Hematopoietic multipotent progenitor cell treated with erythropoietin and hydrocortisone succinate and interleukin-3 and kit ligand, for 15 days (in vitro differentiated cells): ENCODE measurements at regions not wholly inside any gene's neighbourhood (a gene's known extent, or its start where the extent isn't known, plus 50 kb on each side); places are given as distances from the start of the nearest gene placed in this dataset.

ENCODE experiments used
- DNase-seq: peaks from one replicate; pipeline ENCODE4 v3.0.0-alpha.2; 2015; ENCODE audit warnings: low spot score

GRCh38 chrX:2640436-2641150 is 50.5 kb upstream of the CD99 start:
- no peak for DNase-seq

GRCh38 chrX:2638279-2638678 is 52.8 kb upstream of the CD99 start:
- DNase-seq = no peak

GRCh38 chrX:2635342-2635741 is 55.8 kb upstream of the CD99 start:
- no peak for DNase-seq

- no peak for DNase-seq
Measured at GRCh38 chrX:2632533-2633504, 58.3 kb upstream of the CD99 start.

GRCh38 chrX:2631743-2632532 is 59.2 kb upstream of the CD99 start:
- no peak for DNase-seq

GRCh38 chrX:2630935-2631742 is 60.0 kb upstream of the CD99 start:
- peak; percentile 69 for DNase-seq

GRCh38 chrX:2630008-2630934 is 60.8 kb upstream of the CD99 start:
- peak; percentile 76 for DNase-seq

GRCh38 chrX:2629316-2630007 is 61.6 kb upstream of the CD99 start:
- peak; percentile 49 for DNase-seq

- no peak for DNase-seq
Measured at GRCh38 chrX:2628751-2629315, 62.3 kb upstream of the CD99 start.

GRCh38 chrX:2627272-2627867 is 63.7 kb upstream of the CD99 start:
- peak; percentile 65 for DNase-seq

GRCh38 chrX:2626750-2627149 is 64.3 kb upstream of the CD99 start:
- no peak for DNase-seq

- no peak for DNase-seq
Measured at GRCh38 chrX:2620576-2620975, 70.5 kb upstream of the CD99 start.

GRCh38 chrX:2618516-2618915 is 72.6 kb upstream of the CD99 start:
- DNase-seq = no peak

- DNase-seq = no peak
Measured at GRCh38 chrX:2614911-2615310, 76.2 kb upstream of the CD99 start.

- DNase-seq = no peak
Measured at GRCh38 chrX:2610246-2611170, 80.6 kb upstream of the CD99 start.

GRCh38 chrX:2609431-2610238 is 81.5 kb upstream of the CD99 start:
- DNase-seq = no peak
